HG02970 (cell line): ENCODE measurements at regions not wholly inside any gene's neighbourhood (a gene's known extent, or its start where the extent isn't known, plus 50 kb on each side); places are given as distances from the start of the nearest gene placed in this dataset.
"Not testable (repeated sequence)": the region's sequence is repeated elsewhere in the genome, so short reads cannot be mapped to it uniquely, and the experiment has no call there.

Source experiments
- ATAC-seq: cut with Tn5 transposase; IDR thresholded peaks from one replicate; pipeline ENCODE4 v1.9.1; 2021; ENCODE audit warnings: mild to moderate bottlenecking, moderate library complexity, moderate number of reproducible peaks; ENCODE audit not compliant: unreplicated experiment, low FRiP score

GRCh38 chr3:94648270-94649180 lies 585.7 kb downstream of the NSUN3 start:
- ATAC-seq = not testable (repeated sequence)

DNA sequence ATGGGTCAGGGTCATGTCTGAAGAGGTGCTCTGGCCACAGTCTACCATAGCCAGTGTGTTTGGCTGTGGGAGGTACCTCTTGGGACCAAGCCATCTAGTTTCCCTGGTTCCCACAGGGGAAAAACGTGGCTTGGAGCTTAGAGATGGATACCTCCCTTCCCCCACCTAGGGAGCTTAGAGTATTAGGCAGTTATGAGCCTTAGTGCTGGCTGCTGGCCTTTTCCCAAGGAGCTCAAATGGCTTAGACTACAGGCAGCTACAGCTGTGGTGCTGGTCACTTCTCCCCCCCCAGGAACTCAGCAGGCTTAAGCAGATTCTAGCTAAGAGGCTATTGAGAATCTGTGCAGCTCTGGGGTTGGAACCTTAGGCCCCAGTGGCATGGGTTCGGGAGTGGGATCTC lies 591.2 kb downstream of the NSUN3 start:
- no peak for ATAC-seq

DNA sequence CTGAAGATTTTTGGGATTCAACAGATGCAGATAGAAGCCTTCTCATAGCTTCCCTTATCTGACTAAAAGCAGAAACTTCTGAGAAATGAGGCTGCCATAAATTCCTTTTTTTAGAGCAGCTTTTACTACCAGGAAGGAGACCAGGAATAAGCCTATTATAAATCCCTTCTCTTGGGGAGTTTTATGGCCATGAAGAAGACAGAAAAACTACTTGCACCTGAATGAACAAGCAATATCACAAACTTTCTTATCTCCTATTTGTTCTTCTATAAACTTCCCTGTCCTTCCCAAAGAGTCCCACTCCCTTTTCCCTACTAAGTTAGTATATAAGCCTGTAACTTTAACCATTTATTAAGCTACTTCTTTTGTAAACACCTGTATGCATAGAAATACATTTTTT lies 603.1 kb downstream of the NSUN3 start:
- ATAC-seq = no peak

- no peak for ATAC-seq
Measured at GRCh38 chr3:94671078-94671477, 608.2 kb downstream of the NSUN3 start.

DNA sequence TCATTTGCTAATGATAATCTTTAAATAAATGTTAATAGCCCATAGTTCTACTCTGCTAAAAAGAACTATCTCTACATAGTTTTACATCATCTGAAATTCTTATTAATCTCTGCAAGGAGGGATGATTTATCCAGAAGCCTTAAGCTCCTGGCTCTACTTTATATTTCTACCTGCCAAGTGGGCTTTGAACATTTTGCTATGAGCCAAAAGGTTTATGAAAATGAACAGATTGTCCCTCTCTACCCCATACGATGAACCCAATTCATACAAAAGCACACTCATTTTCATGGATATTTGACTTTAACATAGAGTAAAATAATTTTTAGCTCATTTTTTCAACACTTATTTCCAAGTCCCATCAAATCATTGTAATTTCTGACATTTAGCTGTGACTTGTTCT lies 611.0 kb downstream of the NSUN3 start:
- no peak for ATAC-seq

DNA sequence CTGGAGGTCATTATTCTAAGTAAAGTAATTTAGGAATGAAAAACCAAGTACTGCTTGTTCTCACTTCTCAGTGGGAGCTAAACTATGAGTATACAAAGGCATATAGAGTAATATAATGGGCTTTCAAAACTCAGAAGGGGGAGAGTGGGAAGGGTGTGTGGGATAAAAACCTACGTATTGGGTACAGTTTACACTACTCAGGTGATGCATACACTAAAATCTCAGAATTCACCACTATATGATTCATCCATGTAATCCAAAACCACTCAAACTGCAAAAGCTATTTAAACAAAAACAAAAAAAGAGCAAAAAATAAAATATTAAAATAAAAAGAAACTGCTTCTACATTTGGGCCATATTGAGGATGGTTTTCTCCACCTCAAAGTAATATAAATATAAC lies 623.3 kb downstream of the NSUN3 start:
- no peak for ATAC-seq

DNA sequence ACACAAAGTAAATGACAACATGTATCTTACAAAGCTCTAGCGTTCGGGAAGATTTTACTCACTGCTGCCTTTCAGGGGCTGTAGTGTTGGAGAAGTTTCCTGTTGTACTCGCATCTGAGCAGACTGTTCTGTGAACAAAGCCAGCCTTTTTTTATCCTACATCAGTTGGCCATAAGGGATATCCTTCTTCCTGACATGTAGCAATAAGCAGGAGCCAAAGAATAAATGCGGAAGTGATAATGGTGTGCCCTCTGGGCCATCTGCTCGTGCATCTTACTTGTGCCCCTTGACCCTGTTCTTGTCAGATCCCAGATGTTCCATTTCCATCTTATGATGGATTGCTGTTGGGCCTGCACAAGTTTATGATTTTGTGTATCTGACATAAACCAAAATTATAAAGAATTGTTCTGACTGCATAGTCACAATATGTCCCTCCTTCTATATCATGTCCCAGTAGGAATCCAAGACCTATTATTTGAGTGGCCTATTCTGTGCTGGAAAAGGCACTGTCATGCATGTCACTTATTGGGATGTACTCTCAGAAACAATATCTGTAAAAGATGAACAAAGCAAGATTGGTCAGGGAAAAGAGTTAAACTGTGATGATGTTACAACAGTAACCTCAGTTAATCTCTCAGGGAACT lies 631.3 kb downstream of the NSUN3 start:
- ATAC-seq = no peak

DNA sequence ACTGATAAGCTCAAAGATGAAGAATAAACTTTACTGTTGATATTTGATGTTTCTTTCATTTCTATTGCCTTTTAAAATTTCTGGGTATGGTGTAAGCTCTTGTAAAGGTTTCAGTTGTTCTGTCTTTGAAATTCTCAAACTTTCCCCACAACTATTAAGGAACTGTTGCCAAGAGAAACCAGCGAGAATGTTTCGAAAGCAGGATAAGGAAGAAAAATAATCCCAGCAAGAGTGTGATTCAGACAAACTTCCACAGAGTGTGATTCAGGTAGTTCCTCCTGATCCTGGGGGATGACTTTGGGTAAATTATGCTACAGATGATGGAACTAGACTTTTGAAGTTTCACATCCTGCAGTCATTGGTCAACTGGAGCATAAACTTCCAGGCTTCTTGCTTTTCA lies 632.0 kb downstream of the NSUN3 start:
- ATAC-seq = no peak

DNA sequence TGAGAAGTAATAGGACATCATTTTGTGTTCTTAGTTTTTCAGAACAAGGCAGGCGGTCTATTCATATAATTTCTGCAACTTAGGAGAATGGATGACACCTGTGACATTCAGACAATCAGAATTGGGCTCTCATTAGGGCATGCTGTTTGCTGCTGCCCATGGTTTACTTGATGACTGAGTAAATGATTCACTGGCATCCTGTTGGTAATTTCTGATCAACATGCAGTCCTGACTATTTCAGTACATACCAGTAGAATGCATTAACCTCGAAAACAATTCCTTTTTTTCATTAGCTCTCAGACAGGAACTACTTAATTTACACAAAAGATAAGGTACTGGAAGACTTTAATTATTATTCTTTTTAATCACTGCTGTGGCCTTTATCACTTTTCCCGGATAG lies 641.6 kb downstream of the NSUN3 start:
- ATAC-seq = no peak

DNA sequence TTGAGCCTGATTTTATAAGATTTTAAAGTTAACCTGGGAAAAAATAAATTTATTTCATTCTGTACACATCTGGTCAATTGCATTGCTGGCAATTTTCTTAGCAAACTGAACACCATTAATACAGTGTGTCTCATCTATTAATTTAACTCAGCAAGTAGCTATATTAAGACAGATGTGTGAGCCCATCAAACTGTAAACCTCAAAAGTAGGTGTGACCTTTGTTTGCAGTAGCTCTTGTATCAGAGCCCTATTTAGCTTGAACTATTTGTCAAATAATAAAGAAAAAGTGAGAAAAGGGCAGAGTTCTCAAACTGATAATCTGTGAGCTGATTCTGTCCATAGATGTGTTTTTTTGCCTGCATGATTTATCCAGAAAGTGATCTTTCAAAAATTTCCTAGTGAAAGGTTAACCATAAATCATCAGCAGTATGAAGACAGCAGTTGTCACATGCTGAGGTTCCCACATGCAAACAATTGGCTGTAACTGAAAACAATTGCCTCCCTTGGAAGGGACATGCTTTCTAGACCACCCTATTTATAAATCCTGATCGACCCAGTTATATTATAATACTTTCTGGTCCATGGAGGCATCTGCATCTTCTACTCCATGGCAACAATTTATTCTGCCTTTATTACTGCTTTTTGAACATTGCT lies 646.5 kb downstream of the NSUN3 start:
- ATAC-seq = no peak

- ATAC-seq = no peak
Measured at GRCh38 chr3:94714194-94714593, 651.3 kb downstream of the NSUN3 start.

DNA sequence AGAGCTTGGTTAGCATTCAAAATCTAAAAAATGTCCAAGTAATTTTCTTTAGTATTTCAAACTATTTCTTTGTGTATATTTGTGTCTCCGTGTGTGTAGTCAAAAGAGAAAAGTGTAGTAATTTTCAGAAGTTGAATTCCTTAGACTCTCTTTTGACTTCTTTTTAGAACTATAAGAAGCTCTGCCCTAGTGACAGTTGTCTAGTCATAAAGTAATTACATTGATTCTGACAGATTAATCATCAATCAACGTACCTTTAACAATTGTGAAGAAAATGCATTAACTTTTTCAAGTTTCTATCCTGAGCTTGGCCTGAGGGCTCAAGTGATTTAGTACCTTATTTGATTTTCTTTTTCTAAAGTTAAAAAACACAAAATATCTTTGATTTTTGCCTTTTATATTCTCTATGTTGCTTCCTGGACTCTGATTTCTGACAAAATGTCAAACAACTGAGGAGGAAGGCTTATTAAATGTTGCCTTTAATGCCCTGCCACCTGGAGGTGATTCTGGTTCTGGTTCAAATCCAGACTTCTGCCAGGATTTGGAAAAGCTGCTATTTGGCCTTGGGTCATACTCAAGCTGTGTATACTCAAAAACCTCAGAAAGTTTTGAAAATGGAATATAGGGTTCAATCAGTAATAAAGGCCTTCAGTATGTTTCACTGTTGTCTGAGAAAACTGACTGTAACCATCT lies 653.6 kb downstream of the NSUN3 start:
- no peak for ATAC-seq

DNA sequence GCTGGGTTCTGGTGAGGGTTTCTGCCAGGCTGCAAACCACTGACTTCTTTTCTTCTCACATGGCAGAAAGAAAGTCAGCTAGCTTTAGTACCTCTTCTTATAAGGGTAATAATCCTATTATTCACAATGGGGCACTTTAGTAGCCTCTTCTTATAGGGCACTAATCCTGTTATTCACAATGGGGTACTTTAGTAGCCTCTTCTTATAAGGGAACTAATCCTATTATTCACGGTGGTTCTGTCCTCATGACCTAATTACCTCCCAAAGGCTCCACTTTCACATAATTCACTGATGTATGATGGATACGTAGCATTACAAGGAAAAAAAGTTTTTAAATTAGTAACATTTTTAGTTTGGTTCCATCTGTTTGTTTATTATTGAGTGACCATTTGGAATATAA lies 671.3 kb downstream of the NSUN3 start:
- no peak for ATAC-seq

DNA sequence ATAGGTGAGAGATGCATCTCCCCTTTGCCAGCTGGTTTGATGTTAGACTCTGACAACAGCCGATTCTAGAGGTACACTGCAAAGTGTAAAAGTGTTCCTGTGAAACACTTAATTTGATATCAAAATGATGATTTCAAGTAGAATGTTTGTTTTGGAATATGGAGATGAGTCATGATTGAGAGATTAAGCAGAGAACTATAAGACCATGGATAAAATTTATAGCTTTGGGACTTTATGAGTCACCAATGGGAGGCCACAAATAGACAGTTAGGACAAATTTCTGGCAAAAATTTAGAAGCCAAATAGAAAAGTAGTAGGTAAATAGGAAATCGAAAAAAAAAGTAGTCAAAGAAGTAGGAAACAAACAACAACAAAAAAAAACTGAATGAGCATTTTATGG lies 672.5 kb downstream of the NSUN3 start:
- no peak for ATAC-seq

GRCh38 chr3:94737116-94737515 lies 674.3 kb downstream of the NSUN3 start:
- ATAC-seq = no peak

GRCh38 chr3:94739420-94739819 lies 676.6 kb downstream of the NSUN3 start:
- ATAC-seq = no peak

DNA sequence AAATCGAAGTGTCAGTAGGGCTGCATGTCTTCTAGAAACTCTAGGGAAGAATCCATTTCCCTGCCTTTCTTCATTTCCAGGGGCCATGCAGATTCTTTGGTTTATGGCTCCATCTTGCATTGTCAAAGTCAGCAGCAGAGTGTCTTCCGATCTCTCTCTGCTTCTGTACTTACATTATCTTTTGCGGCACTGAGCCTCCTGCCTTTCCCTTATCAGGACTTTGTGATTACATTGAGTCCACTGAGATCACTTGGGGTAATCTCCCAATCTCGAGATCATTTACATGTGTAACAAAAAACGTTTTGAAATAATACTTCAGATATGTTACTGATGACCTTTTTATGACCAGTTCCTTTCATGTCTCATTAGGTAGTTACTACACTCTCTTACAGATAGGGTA lies 695.9 kb downstream of the NSUN3 start:
- ATAC-seq = no peak

- ATAC-seq = no peak
Measured at GRCh38 chr3:94772402-94772801, 709.5 kb downstream of the NSUN3 start.

- ATAC-seq = no peak
Measured at GRCh38 chr3:94775746-94776145, 712.9 kb downstream of the NSUN3 start.

GRCh38 chr3:94776401-94776915 lies 713.6 kb downstream of the NSUN3 start:
- ATAC-seq = no peak

- no peak for ATAC-seq
Measured at GRCh38 chr3:94778289-94778688, 715.4 kb downstream of the NSUN3 start.
